ENCODE measurements at regions not wholly inside any gene's neighbourhood (a gene's known extent, or its start where the extent isn't known, plus 50 kb on each side); places are given as distances from the start of the nearest gene placed in this dataset.

- no peak for DNase-seq (ENCODE audit: low read depth)
These were observed 1107.3 kb upstream of the EEF2KMT start for GRCh38 chr16:6204945-6205344.

GRCh38 chr16:6200861-6201260 lies 1103.3 kb upstream of the EEF2KMT start:
- DNase-seq (ENCODE audit: low read depth): no peak

GRCh38 chr16:6200271-6200670 lies 1102.7 kb upstream of the EEF2KMT start:
- DNase-seq (ENCODE audit: low read depth): no peak

GRCh38 chr16:6195966-6196365 lies 1098.4 kb upstream of the EEF2KMT start:
- no peak for DNase-seq (ENCODE audit: low read depth)

- DNase-seq (ENCODE audit: low read depth): no peak
These were observed 1096.1 kb upstream of the EEF2KMT start for GRCh38 chr16:6193718-6194117.

- DNase-seq (ENCODE audit: low read depth): no peak
These were observed 1095.4 kb upstream of the EEF2KMT start for GRCh38 chr16:6192984-6193383.

- no peak for DNase-seq (ENCODE audit: low read depth)
These were observed 1094.9 kb upstream of the EEF2KMT start for GRCh38 chr16:6192532-6192931.

- DNase-seq (ENCODE audit: low read depth): no peak
These were observed 1093.2 kb upstream of the EEF2KMT start for GRCh38 chr16:6190776-6191175.

- DNase-seq (ENCODE audit: low read depth): no peak
These were observed 1091.6 kb upstream of the EEF2KMT start for GRCh38 chr16:6189216-6189615.

- no peak for DNase-seq (ENCODE audit: low read depth)
These were observed 1080.1 kb upstream of the EEF2KMT start for GRCh38 chr16:6177616-6178180.

- DNase-seq (ENCODE audit: low read depth): no peak
These were observed 1072.4 kb upstream of the EEF2KMT start for GRCh38 chr16:6170022-6170421.

GRCh38 chr16:6165330-6165979 lies 1067.9 kb upstream of the EEF2KMT start:
- DNase-seq (ENCODE audit: low read depth): peak; percentile 17

- DNase-seq (ENCODE audit: low read depth): peak; percentile 19
These were observed 1063.3 kb upstream of the EEF2KMT start for GRCh38 chr16:6160871-6161270.

GRCh38 chr16:6160303-6160702 lies 1062.7 kb upstream of the EEF2KMT start:
- DNase-seq (ENCODE audit: low read depth): no peak

GRCh38 chr16:6157806-6158205 lies 1060.2 kb upstream of the EEF2KMT start:
- DNase-seq (ENCODE audit: low read depth): no peak

GRCh38 chr16:6155271-6155670 lies 1057.7 kb upstream of the EEF2KMT start:
- no peak for DNase-seq (ENCODE audit: low read depth)

GRCh38 chr16:6153901-6154300 lies 1056.3 kb upstream of the EEF2KMT start:
- DNase-seq (ENCODE audit: low read depth): no peak

- DNase-seq (ENCODE audit: low read depth): no peak
These were observed 1051.4 kb upstream of the EEF2KMT start for GRCh38 chr16:6149031-6149430.

- DNase-seq (ENCODE audit: low read depth): no peak
These were observed 1050.8 kb upstream of the EEF2KMT start for GRCh38 chr16:6148361-6148760.

- no peak for DNase-seq (ENCODE audit: low read depth)
These were observed 1049.4 kb upstream of the EEF2KMT start for GRCh38 chr16:6146874-6147425.

GRCh38 chr16:6146356-6146755 lies 1048.8 kb upstream of the EEF2KMT start:
- DNase-seq (ENCODE audit: low read depth): no peak

GRCh38 chr16:6144463-6144862 lies 1046.9 kb upstream of the EEF2KMT start:
- DNase-seq (ENCODE audit: low read depth): no peak

- DNase-seq (ENCODE audit: low read depth): no peak
These were observed 1045.4 kb upstream of the EEF2KMT start for GRCh38 chr16:6143020-6143419.

- no peak for DNase-seq (ENCODE audit: low read depth)
These were observed 1035.5 kb upstream of the EEF2KMT start for GRCh38 chr16:6133009-6133557.
